Dedifferentiated amniotic fluid mesenchymal stem cell (primary cell): ENCODE measurements at regions not wholly inside any gene's neighbourhood (a gene's known extent, or its start where the extent isn't known, plus 50 kb on each side); places are given as distances from the start of the nearest gene placed in this dataset.
"Not testable (repeated sequence)": the region's sequence is repeated elsewhere in the genome, so short reads cannot be mapped to it uniquely, and the experiment has no call there.

ENCODE experiments used
- DNase-seq: peaks from one replicate; pipeline ENCODE4 v3.0.0-alpha.2; 2016; ENCODE audit errors: extremely low spot score

- no peak for DNase-seq
Measured at GRCh38 chr20:47931443-47931842, 146.2 kb upstream of the SULF2 start.

- no peak for DNase-seq
Measured at GRCh38 chr20:47931002-47931401, 145.7 kb upstream of the SULF2 start.

DNA sequence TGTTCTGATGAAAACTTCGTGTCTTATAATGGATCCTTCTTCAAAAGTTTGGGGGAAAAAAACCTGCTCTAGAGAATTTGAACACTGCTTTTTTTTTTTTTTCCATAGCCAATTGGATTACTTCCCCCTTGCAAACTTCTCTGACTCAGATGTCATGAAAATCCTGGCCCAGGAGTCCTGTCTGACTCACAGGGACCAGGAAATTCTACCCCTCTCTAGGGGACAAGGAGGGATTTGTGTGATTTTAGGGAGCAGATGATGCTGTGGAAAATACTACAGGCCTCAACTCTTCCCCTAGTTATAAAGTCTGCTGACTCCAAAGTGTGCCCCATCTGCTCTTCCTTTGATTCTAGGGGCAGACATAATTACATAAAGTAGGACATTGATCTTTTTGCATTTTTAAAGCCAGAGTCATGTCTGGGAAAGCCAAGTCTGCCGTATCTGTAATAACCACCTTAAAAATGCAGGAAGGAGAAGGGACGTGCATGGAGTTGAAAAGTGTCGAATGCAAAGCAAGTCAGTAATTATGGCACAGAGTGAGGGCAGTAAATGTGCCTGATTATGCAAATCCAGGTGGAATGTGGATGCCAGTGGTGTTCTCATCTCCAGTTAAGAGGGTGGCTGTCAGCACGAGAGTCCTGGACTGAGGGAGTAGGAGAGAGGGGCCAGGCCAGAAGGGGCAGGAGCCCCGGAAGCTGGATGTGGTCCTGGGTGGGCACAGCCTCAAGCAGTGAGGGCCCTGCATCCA is 144.3 kb upstream of the SULF2 start:
- DNase-seq = peak; percentile 45

GRCh38 chr20:47927944-47928343 is 142.7 kb upstream of the SULF2 start:
- no peak for DNase-seq

DNA sequence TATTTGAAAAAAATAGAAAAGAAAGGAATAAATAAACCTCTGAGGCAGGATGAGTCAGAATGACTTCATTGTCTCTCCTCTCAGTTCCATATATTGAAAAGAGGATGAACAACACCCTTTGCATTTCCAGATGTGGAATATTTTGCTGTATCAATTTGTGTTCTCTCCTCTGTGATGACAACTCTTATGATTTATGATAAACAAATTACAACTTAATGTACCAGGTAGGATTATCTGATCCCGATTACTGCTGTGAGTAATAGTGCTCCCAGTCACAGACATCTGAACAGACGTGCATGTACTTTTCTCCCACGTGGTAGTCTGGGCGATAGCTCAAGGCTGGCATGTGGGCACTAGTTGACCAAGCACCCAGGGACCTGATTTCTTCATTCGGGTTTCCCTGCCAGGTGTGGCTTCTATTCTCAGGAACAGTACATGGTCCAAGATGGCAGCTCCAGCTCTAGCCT is 142.1 kb upstream of the SULF2 start:
- DNase-seq = no peak

- no peak for DNase-seq
Measured at GRCh38 chr20:47926731-47927130, 141.4 kb upstream of the SULF2 start.

- DNase-seq = no peak
Measured at GRCh38 chr20:47925593-47925992, 140.3 kb upstream of the SULF2 start.

DNA sequence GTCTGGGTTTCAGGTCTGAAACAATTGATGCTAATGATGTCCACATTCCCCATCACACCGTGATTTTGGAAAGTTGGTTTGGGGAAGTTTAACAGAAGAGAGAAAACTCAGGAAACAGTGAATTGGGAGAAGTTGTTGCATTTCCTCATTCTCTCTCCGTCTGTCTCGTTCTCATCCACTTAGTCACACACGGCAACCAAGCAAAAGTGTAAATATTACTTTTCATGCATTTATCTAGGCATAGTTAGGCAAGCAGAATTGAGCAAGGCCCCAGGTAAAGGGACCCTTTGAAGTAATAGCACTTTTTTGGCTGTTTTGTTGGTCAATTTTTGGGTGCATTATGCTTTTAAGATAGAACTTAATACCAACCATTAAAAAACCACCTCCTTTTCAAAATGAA is 137.0 kb upstream of the SULF2 start:
- no peak for DNase-seq

GRCh38 chr20:47921829-47922228 is 136.5 kb upstream of the SULF2 start:
- DNase-seq = not testable (repeated sequence)

DNA sequence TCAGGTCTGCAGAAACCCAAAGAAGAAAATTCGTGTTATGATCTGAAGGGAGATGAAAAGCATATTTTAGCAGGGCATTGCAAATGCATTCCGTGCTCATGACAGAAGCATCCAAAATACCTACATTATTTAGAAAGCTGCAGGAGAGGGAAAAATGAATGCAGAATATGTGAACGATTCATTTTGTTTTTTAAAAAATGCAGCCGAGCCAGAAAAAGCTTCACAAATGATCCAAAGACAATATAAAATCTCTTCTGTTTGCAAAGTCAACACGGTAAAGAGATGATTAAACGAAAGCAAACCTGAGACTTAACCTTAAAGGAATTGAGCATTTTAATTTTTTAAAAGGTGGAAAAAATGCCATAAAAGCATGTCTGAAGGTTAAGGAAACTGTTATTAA is 136.1 kb upstream of the SULF2 start:
- DNase-seq = no peak

DNA sequence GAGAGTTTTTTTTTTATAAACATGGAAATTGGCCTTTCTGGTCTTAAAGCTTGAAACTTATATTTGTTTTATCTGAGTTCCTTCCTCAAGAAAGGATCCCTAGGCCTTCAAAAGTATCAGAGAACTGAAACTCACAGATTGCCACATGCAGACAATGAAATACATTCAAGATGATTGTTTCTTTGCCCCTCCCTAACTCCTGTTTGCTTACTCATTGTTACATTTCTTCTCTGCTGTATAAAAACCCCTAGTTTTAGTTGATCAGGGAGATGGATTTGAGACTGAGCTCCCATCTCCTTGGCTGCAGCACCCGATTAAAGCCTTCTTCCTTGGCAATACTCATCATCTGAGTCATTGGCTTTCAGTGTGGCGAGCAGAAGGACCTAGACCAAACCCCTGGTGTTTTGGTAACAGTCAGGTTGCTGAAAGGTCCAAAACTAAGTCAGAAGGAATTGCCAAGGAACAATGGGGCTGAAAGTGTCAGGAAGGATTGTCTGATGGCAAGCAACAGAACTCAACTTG is 132.3 kb upstream of the SULF2 start:
- no peak for DNase-seq

- DNase-seq = no peak
Measured at GRCh38 chr20:47915495-47915894, 130.2 kb upstream of the SULF2 start.

DNA sequence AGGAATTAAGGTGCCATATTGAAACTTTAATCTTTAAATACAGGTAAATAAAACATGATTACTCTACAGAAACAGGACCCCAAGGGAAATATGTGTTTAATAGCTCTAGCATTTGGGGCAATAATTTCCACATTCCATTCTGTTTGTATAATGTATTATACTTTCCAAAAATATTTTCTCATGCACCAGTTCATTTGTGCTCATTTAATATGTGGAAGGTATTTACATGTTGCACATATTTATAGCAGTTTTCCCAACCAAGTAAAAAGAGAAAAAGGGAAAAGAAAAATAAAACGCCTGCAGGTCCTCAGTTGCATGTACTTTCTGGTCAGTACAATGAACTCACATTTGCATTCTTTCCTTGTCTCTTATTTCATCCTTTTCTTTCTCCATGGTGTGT is 129.5 kb upstream of the SULF2 start:
- DNase-seq = no peak

- not testable (repeated sequence) for DNase-seq
Measured at GRCh38 chr20:47912786-47913501, 127.7 kb upstream of the SULF2 start.

- not testable (repeated sequence) for DNase-seq
Measured at GRCh38 chr20:47912165-47912564, 126.9 kb upstream of the SULF2 start.

- DNase-seq = not testable (repeated sequence)
Measured at GRCh38 chr20:47909696-47910369, 124.6 kb upstream of the SULF2 start.

DNA sequence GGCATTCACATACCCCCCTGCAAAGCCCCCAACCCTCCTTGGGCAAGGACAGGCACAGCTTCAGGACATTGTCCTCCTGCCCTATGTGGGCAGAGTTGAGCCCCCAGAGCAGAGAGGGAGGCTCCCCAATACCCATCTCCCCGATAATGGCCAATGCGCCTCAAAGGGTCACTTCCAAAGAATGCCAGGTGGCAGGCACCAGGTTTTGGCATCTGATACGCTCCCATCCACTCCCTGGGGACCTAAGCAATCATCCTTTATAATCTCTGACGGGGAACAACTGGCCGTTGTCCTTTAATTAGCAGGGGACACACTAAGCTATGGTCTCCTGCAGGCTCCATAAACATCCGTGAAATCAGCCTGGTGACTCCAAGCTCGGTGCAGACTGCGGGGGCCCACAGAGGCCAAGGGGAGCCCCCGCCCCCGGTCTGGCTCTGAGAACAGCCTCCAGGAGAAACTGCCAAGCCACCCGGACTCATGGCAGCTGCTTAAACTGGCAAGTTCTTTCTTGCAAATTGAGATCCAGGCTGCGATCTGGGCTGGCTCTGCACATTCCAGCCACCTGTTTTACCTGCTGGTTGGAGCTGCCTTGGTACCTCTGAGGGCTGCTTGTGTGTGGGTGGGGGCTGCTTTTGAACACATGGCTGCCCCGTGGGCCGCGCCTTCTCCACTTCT is 123.2 kb upstream of the SULF2 start:
- DNase-seq = not testable (repeated sequence)

GRCh38 chr20:47907951-47908350 is 122.7 kb upstream of the SULF2 start:
- not testable (repeated sequence) for DNase-seq

DNA sequence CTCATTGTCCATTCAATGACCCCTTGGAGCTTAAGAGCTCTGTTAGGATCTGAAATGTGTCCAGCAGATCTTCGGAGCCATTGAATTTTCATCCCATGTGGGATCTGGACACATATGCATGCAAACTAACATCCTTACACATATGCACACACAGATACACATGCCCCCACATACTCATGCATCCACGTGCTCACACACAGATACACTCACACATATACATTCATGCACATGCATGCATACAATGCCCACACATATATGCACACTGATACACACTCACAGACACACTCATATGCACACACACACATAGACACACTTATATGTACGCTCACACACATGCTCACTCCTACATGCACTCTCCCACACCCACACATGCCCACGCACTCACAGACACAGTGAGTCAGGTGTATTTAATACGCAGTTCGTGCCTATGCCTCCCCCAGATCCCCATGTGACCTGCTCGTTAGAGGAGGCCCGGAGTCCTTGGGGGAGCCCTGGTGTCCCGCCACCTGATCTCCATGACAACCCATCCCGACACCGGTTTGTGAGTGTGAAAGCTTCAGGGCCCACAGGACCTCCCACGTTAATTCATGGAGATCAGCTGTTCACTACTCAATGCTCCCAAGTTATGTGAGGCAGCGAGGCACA is 121.9 kb upstream of the SULF2 start:
- no peak for DNase-seq

DNA sequence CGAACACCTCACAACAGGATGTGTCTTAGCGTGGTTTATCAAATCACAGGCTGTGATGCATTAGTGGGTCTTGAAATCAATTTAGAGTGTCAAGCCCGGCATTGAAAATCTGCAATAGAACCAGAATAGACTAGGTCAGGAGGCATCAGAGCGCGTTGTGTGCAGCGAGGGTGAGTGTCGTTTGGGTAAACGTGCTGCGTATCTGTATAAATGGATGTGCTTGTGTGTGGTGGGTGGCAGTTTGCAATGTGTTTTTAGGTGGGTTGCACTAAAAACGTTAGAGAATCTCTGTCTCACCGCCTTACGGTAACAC is 121.0 kb upstream of the SULF2 start:
- no peak for DNase-seq

DNA sequence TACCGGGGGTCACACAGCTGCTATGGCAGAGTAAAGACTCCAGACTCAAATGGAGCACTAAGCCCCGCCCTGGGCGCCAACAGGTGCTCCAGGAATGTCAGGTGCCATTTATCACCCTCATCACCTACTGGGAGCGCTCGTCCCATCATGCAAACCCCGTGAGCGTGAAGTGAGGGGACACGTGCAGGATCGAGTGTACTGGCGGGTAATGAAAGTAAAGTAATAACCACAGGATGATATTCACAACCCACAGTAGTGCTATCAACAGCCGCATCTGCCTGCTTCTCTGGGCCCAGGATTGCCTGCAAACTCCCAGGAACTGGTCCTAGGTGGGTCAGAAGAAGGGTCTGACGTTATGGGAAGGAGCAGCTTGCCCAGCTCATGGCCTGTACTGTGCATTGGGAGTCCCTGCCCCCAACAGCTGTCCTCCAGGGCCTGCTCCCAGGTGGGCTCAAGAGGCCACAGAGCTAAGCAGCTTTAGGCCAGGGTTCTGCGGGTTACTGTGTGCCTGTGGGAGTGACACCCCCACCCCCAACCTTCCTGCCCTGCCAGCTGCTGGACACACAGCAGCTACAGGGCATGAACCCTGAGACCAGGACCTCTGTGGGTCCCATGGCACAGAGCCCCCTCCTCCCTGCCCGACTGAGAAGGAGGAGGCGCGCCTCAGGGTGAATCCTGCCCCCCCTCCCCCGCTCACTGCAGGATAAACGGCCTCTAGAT is 120.5 kb upstream of the SULF2 start:
- DNase-seq = no peak
